ENCODE measurements at regions not wholly inside any gene's neighbourhood (a gene's known extent, or its start where the extent isn't known, plus 50 kb on each side); places are given as distances from the start of the nearest gene placed in this dataset.
A peak's percentile ranks its signal among the peaks of the same experiment; 100 is the strongest.

GRCh38 chr2:5377323-5377722 is 314.9 kb upstream of the SOX11 start:
- peak in 1 of 2 experiments; percentile 13 for DNase-seq

- DNase-seq = no peak
Observed at GRCh38 chr2:5379811-5380210, 312.4 kb upstream of the SOX11 start.

DNA sequence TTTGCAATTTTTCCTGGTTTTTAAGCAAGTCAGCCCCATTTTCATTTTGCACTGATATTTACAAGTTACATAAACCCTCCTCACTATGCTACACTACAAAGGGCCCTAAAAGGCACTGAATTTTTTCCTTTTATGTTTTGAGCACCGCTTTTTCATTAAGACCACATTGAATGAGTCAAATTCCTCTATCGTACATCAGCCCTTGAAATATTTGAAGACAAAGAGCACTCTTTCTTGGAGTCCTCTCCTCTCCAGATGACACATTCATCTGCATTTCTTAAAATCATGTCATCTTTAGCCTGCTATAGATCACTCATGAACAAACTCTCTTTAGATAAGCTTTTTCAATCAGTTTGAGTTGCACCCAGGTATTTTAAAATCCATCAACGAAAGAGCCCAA is 306.6 kb upstream of the SOX11 start:
- no peak for DNase-seq

DNA sequence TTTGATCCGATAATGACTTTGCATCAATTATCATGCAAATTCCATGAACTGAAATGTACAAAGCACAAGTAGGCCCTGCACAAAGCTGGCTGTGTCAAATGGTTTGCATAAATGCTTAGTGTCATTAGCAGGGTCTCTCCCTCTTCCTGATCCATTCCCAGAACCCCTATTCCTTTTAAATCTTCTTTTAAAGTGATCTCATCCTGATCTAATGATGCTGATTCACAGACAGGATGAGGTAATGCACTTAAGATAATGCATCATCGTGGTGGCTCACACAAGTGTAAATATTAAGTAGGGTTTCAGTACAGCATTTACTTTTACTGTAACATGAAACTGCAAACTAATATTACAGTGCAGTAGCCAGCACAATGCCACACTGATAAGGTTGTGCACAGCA is 304.8 kb upstream of the SOX11 start:
- DNase-seq = peak; percentile 86 to 94

GRCh38 chr2:5389740-5390139 is 302.4 kb upstream of the SOX11 start:
- no peak for DNase-seq

DNA sequence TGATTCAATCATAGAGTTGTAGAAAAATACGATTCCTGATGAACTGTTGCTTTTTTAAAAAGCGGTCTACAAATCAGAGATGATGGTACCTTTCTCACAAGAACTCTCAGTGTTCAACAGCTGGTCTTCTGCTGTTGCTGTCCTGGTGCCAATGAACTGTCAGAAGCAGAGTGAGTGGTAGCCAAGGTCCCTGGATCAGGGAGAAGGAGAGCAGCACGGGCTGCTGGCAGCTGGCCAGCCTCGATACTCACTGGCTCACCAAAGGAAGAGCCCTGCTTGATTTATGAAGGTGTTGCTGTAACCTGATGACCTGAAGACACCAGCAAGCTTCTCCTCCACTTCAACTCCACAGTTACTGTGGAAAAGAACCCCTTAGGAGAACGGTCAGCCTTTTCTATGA is 300.8 kb upstream of the SOX11 start:
- DNase-seq = no peak

DNA sequence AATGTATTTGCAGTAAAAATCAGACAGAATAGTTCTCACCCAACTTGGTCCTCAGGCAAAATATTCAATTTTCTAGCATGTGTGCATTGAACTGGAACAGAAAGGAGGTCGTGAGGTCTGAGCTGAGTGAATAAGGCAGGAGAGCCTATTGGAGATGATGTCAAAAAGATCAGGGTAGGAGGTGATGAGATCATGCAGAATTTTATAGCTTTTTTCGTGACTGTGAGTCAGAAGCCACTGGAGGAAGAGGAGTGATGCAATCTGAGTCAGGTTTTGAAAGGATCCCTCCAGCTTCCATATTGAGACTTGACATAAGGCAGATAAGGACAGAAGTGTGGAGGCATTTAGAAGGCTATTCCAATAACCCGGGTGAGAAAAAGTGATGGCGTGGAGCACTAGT is 299.5 kb upstream of the SOX11 start:
- no peak for DNase-seq

DNA sequence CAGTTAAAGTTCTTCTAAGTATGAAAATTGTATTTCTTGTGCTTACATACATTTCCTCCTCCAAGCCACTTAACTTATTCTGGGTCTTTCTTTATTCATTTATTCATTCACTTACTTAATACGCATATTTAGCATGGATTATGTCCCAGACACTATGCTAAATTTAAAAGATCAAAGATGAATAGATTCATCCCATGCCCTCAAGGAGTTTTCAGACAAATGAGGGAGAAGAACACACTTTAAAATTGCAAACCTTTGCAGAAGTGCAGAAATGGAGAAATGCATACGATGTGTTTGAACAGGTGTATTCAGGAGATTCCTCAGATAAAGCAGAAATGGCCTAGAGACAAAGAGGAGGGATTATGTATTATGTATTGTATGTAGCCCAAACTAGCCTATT is 298.7 kb upstream of the SOX11 start:
- DNase-seq = peak in 1 of 2 experiments; percentile 10

DNA sequence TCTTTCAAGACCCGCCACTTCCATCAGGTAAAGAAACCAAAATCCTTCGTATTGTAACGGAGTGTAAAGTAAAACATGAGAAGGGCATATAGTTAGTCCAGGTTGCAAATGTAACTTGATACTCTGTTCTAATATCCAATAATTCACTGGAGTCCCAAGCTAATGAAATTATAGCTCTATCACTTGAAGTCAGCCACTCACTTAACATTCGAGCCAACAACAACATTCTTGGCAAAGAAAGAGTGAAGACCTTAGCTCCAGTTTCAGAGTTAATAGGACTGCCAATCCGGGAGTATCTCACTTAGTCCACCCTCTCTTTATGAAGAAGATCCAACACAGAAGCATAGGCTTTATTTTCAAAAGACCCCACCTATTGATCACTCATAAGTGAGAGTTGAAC is 298.0 kb upstream of the SOX11 start:
- DNase-seq = no peak

- DNase-seq = no peak
Observed at GRCh38 chr2:5401115-5401657, 291.0 kb upstream of the SOX11 start.

DNA sequence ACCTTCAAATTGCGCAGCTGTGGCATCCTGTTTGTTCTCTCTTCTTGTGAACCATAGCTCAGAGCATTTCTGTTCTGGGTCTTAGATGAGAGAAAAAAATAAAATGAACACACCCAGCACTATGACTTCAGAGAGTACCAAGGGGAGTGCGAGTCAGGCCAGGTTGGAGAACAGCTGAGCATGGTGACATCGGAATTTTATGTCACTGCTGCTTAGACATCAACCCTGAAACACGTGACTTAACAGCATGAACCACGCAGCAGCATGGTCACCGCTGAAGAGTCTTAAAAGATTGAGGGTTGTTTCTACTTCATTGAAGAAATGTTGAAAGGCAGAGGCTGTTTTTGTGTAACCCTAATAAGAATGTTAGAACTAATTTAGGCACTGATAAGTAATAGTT is 288.8 kb upstream of the SOX11 start:
- no peak for DNase-seq

- DNase-seq = peak; percentile 93 to 95
Observed at GRCh38 chr2:5409898-5410381, 282.2 kb upstream of the SOX11 start.

DNA sequence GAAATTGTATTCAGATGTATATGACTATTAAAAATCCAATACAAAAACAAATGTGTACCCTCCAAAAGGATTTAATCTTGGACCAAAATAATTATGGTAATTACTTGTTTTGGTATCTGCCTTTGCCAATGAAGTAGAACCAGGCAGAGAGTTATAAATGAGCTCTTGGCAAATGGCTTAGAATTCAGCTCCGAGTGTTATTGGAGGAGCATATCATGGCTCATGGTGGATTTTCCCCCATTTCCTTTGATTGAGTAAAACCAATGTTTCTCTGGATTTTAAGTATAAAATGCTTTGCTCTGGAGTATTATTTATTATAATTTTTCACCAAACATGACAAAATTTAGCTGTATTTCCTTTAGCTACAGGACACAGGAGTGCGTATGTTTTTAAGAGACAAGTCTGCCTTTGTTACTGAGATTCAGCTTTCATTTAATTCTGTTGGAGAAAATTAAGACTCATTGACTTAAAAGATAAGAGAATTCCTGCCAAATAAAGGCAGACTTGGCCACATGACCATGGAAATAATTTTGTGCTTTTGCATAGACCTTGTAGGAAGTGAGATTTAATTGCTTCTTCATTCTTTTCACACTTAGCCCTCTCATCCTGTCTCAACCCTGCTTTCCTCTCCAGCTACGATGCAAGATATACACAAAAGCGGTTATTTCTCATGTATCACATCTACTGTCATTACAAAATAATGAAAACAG is 281.0 kb upstream of the SOX11 start:
- DNase-seq = no peak

- peak in 1 of 2 experiments; percentile 19 for DNase-seq
Observed at GRCh38 chr2:5412001-5412400, 280.2 kb upstream of the SOX11 start.

GRCh38 chr2:5433855-5434254 is 258.3 kb upstream of the SOX11 start:
- DNase-seq = peak; percentile 29 to 58

- no peak for DNase-seq
Observed at GRCh38 chr2:5437375-5437774, 254.8 kb upstream of the SOX11 start.

GRCh38 chr2:5440174-5440573 is 252.0 kb upstream of the SOX11 start:
- DNase-seq = no peak

GRCh38 chr2:5442736-5443135 is 249.4 kb upstream of the SOX11 start:
- DNase-seq = no peak

GRCh38 chr2:5444168-5444567 is 248.0 kb upstream of the SOX11 start:
- no peak for DNase-seq

GRCh38 chr2:5444854-5445253 is 247.3 kb upstream of the SOX11 start:
- no peak for DNase-seq

DNA sequence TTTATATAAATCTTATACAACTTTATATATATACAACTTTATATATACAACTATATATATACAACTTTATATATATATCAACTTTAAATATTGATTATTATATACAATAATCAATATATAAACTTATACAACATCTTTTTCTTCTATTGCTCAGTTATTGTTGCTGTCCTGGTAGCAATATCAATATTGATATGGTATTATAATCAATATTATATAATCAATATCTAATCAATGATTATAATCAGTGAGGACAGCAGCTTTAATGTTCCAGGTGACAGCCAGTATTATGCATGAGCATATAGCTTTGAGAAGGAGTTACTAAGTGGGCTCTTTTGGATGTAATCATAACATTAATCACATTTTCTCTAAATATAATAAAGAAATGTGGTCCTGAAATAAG is 242.3 kb upstream of the SOX11 start:
- DNase-seq = no peak

GRCh38 chr2:5453220-5454050 is 238.7 kb upstream of the SOX11 start:
- no peak for DNase-seq

- DNase-seq = no peak
Observed at GRCh38 chr2:5454051-5454390, 238.2 kb upstream of the SOX11 start.

GRCh38 chr2:5459041-5459440 is 233.1 kb upstream of the SOX11 start:
- no peak for DNase-seq

All from NCI-H526 (cell line).